Thyroid gland (tissue), 4 donors: ENCODE measurements at regions not wholly inside any gene's neighbourhood (a gene's known extent, or its start where the extent isn't known, plus 50 kb on each side); places are given as distances from the start of the nearest gene placed in this dataset.

Source experiments
- DNase-seq, 2 donors: peaks; one replicate each; pipeline ENCODE4 v3.0.0-alpha.2; 2019
- H3K27ac ChIP-seq, 3 donors: fragments of 200-600 bp; sonication (generic); 1 replicate in 2 of 3; 2 replicates in 1 of 3; pipeline ENCODE4 v1.5.1; 2016 to 2019; ENCODE audit warnings: mild to moderate bottlenecking in 1 of 3, moderate library complexity in 1 of 3
- H3K27me3 ChIP-seq: fragments of 200-600 bp; sonication (generic); one replicate; pipeline ENCODE4 v1.5.1; 2019
- H3K36me3 ChIP-seq, 2 donors: fragments of 200-600 bp; sonication (generic); one replicate each; pipeline ENCODE4 v1.5.1; 2016 to 2019
- H3K4me1 ChIP-seq, 2 donors: fragments of 200-600 bp; sonication (generic); one replicate each; pipeline ENCODE4 v1.5.1; 2017 to 2019
- H3K4me3 ChIP-seq, 3 donors: fragments of 200-600 bp; sonication (generic); replicated peaks in 1 of 3; 1 replicate in 2 of 3; 2 replicates in 1 of 3; pipeline ENCODE4 v1.5.1; 2016; ENCODE audit warnings: mild to moderate bottlenecking in 1 of 3
- H3K9me3 ChIP-seq: fragments of 200-600 bp; sonication (generic); one replicate; pipeline ENCODE4 v1.5.1; 2017
- CTCF ChIP-seq, 6 experiments: fragments of 200-600 bp in 3 of 6; fragments of 450-650 bp in 3 of 6; sonication (generic) in 3 of 6; IDR thresholded peaks; one replicate each; pipeline ENCODE4 v1.5.1; 2016 to 2019; ENCODE audit warnings: antibody characterized with exemption in 6 of 6, mild to moderate bottlenecking in 2 of 6, inconsistent platforms in 1 of 6, moderate library complexity in 1 of 6
- POLR2A ChIP-seq, 2 donors: fragments of 450-650 bp; IDR thresholded peaks; one replicate each; pipeline ENCODE4 v1.6.1; 2017; ENCODE audit warnings: antibody characterized with exemption in 2 of 2, mild to moderate bottlenecking in 2 of 2, moderate library complexity in 1 of 2
- WGBS, 2 donors: methylation state at CpG; one replicate each; pipeline ENCODE4 v1.1.5; 2017; 5-methylcytosine and 5-hydroxymethylcytosine counted together
- intact Hi-C: fragments of 100-400 bp; cut with DNase I; formaldehyde crosslinking; loops from one replicate; pipeline ENCODE4 v1.15.1; 2023

- peaks cover 6 to 9% of the 10 kb centered on the region in 2 donors for H3K4me1 ChIP-seq
- TF ChIP-seq POLR2A (IDR thresholded peaks at IDR 0.05) = no peak
- TF ChIP-seq CTCF (IDR thresholded peaks at IDR 0.05) = no peak
- no peak overlapping the region for H3K27ac ChIP-seq
- no peak overlapping the region for H3K4me3 ChIP-seq
- H3K36me3 ChIP-seq = no peaks in the 10 kb centered on the region
- no peaks in the 10 kb centered on the region for H3K9me3 ChIP-seq
- 88 to 92% methylated on average over 15 of the region's 16 CpGs for WGBS, 2 donors
- intact Hi-C loops = no loop called here
- H3K27me3 ChIP-seq = no peaks in the 10 kb centered on the region
- DNase-seq = no peak
These were observed 142.6 kb downstream of the MRPL14 start for GRCh38 chr6:43984442-43985321.

GRCh38 chr6:43983632-43984031, 143.6 kb downstream of the MRPL14 start:
- H3K27ac ChIP-seq = no peak overlapping the region
- WGBS, 2 donors = 76 to 81% methylated on average over 7 of the region's 7 CpGs
- intact Hi-C loops = no loop called here
- TF ChIP-seq CTCF (IDR thresholded peaks at IDR 0.05) = no peak
- no peak for TF ChIP-seq POLR2A (IDR thresholded peaks at IDR 0.05)
- H3K4me3 ChIP-seq = no peak overlapping the region
- H3K9me3 ChIP-seq = no peaks in the 10 kb centered on the region
- no peak for DNase-seq
- H3K27me3 ChIP-seq = no peaks in the 10 kb centered on the region
- H3K4me1 ChIP-seq = peaks cover 9 to 12% of the 10 kb centered on the region in 2 donors
- H3K36me3 ChIP-seq = no peaks in the 10 kb centered on the region

- no peak for TF ChIP-seq POLR2A (IDR thresholded peaks at IDR 0.05)
- no peak for TF ChIP-seq CTCF (IDR thresholded peaks at IDR 0.05)
- intact Hi-C loops = no loop called here
These were observed 144.1 kb downstream of the MRPL14 start for GRCh38 chr6:43983191-43983590.

GRCh38 chr6:43982084-43982625, 145.1 kb downstream of the MRPL14 start:
- intact Hi-C loops = no loop called here
- TF ChIP-seq POLR2A (IDR thresholded peaks at IDR 0.05) (no peak), CTCF (IDR thresholded peaks at IDR 0.05) (no peak)
- H3K4me1 ChIP-seq = peaks cover 14 to 20% of the 10 kb centered on the region in 2 donors
- WGBS, 2 donors = 58 to 100% methylated on average over 1 to 2 of the region's 2 CpGs
- no peak overlapping the region for H3K27ac ChIP-seq
- no peak for DNase-seq
- no peaks in the 10 kb centered on the region for H3K27me3 ChIP-seq
- H3K36me3 ChIP-seq = no peaks in the 10 kb centered on the region
- no peak overlapping the region for H3K4me3 ChIP-seq
- no peaks in the 10 kb centered on the region for H3K9me3 ChIP-seq

More at GRCh38 chr6:43983191-43983590, 144.1 kb downstream of the MRPL14 start:
- no peaks in the 10 kb centered on the region for H3K9me3 ChIP-seq
- H3K4me1 ChIP-seq = peaks cover 9 to 12% of the 10 kb centered on the region in 2 donors
- H3K27me3 ChIP-seq = no peaks in the 10 kb centered on the region
- 63% methylated on average over 2 of the region's 2 CpGs; no CpG with 5 or more reads in 1 of the 2 donors for WGBS, 2 donors
- no peak for DNase-seq
- no peak overlapping the region for H3K4me3 ChIP-seq
- no peak overlapping the region for H3K27ac ChIP-seq
- no peaks in the 10 kb centered on the region for H3K36me3 ChIP-seq
